ENCODE measurements at regions not wholly inside any gene's neighbourhood (a gene's known extent, or its start where the extent isn't known, plus 50 kb on each side); places are given as distances from the start of the nearest gene placed in this dataset.
A peak's percentile ranks its signal among the peaks of the same experiment; 100 is the strongest.

DNA sequence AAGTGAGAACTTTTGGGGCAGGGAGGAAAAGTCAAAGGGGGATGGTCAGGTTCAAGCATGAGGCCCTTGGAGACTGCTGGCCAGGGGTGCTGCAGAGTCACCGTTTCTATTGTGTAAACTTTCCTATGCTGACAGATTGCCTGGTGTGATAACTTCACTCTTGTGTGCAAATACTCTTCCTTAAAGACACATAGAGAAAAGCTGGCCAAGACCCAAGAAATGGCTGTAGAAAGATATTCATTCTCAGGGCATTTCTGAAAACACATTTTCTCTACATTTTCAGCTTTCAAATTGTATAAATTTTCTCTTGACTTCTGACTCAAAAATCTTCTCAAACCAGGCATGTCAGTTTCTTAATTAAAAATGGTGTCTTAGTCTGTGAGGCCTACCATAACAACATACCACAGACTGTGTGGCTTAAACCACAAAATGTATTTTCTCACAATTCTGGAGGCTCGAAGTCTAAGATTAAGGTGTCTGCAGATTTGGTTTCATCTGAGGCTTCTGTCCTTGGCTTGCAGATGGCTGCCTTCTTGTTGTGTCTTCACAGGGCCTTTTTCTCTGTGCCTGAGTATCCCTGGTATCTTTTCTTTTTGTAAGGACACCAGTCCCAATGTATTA is 304.5 kb downstream of the KCNRG start:
- peak; percentile 24 for DNase-seq (ENCODE audit: low spot score)

DNA sequence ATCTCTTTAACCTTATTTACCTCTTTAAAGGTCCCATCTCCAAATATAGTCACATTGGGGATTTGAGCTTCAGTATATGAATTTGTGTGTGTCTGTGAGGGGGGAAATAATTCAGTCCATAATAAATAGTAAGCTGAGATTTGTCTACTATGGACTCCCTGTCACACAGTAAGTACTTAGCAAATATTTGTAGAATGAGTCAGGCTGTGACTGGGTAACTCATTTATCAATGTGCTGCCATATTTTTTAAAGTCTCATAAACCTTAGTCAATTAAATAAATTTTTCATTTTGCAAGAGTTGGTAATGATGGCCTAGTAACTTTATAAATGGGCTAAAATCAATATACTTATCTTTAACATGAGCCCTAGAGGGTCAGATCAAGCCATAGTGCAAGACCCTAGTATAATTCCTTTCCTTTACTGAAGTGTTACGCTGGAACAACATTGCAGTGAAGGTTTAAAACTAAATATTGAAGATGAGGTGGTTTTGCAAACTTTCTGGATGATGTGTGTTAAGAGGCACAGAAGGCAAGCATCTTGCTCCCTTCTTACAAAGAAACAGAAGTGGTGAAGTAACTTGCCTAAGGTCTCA is 305.1 kb downstream of the KCNRG start:
- no peak for DNase-seq (ENCODE audit: low spot score)

DNA sequence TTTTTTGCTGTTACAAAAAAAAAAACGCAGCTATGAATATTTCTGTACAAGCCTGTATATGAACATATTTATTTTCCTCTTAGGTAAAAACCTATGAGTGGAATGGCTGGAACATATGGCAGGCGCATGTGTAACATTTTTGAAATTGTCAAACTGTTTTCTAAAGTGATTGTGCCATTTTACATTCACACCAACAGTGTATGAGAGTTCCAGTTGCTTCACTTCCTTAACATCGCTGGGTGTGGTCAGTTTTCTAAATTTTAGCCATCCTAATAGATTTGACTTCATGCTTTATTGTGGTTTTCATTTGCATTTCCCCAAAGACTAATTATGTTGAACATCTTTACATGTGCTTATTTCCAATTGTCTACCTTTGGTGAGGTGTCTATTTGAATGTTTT is 306.8 kb downstream of the KCNRG start:
- DNase-seq (ENCODE audit: low spot score): no peak

DNA sequence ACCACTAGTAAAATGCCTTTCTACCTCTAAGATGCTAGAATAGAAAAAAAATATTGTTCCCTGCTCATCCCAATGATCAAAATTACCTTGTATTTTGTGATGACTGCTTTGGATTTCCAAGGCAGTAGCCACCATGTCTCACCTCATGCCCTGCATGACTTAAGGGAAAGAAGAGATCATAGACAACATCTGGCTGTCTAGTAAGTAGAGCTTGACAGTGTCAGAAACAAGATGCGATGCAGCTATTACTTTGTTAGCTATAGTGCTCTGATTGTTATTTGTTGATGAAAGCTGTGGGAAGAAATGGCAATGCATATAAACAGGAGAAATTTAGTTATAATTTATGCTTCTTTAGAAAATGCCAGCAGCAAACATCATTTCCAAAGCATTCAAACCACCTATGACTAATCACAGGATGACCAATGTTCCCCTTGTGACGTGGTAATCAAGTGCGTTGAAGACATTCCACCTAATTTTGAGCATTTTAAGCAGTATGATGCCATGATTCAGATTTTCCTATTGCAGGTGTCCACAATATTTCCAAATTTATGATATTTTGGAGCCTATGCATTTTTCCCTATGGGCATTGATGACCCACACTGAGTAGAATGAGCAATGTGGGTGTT is 308.3 kb downstream of the KCNRG start:
- no peak for DNase-seq (ENCODE audit: low spot score)

DNA sequence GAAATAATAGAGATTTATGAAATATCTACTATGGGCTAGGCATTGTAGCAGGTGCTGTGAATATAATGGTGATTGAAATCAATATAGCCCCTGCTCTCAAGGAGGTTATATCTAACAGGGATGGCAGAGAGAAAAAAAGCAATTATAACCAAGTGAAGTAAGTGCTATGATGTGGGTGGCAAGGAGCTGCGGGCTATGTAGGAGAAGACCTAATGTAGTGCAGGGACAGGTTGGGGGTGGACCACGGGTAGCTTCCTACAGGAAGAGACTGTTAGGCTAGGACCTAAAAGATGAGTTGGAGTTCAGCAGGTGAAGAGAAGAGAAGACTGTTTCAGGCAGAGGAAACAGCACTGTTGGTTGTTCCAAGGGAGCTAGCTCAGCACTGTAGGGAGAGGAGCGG is 311.0 kb downstream of the KCNRG start:
- no peak for DNase-seq (ENCODE audit: low spot score)

DNA sequence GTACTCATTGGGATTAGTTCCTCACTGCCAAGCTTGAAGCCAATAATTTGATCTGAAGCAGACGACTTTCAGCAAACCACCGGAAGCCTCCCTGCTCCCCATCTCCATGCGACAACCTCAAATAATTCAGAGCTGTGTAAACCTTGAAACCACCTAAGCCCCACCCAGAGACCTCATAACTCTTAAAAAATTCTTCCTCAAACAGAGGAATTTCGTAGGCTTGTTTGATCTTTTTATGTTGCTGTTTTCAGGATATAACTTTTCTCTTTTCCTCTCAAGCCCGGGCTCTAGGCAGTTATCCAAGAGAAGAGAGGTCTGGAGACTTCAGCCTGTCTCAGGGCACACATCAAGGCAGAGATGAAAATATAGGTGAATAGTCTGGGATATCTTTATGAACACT is 311.6 kb downstream of the KCNRG start:
- DNase-seq (ENCODE audit: low spot score): no peak

DNA sequence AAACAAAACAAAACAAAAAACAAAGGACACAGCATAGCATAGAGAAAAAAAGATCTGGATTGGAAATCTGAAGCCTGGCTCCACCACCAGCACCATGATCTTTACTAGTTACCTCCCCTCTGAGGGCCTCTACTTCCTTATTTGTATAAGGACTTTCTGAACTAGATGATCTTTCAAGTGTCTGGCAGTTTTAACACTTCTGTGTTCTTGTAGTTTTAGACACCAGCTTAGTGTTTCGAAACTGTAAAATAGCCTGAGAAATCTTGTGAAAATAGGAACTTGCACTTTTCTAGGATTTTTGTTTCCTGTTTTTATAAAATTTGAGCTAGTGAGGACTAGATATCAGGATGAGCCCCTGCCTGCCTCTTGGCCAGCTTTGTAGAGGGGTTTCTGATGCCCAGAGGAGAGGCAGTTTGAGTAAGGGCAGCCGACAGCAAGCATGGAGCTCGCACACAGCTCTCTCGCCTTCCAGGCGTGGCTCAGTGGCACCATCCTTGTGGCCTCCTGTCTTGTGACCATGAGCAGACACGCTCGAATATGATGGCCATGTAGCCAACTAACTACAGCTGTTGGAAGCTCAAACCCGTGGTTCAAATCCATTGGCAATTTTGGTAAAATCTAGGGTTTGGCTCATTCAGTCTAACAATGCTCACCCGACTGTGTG is 319.0 kb downstream of the KCNRG start:
- no peak for DNase-seq (ENCODE audit: low spot score)

DNA sequence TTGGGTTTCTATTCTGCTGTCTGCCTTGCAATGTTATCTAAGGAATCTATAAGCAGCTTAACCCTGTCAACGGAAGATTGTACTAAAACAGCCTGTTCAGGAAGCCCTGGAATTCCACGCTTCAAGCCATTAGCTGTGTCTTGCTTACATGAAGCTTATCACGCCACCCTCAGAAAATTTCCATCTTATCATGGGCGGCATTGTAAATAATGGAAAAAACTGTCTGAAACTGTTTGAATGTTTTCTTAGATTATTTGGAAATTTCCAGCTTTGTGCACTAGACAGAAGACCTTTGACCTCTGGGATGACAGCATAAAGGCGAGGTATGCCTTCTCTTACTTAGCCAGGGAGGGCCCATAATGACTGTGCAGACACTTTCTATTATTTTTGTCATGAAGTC is 319.7 kb downstream of the KCNRG start:
- no peak for DNase-seq (ENCODE audit: low spot score)

DNA sequence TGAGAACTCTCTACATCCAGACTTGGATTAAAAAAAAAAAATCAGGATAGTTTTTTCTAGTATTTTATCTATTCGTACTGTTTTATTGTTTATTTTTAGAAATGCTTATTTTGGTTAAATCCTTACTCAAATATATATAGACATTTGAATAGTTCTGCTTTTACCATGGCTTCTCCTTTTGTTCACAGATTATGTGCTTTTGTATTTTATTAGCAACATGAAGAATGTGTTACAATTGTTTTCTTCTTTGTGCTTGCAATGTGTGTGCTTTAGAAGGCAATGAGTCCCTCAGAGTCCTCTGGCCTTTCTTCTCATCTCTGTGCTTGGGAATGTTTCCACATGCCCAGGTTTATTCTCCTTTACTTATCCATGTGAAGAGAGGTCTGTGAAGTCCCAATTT is 324.0 kb downstream of the KCNRG start:
- no peak for DNase-seq (ENCODE audit: low spot score)

DNA sequence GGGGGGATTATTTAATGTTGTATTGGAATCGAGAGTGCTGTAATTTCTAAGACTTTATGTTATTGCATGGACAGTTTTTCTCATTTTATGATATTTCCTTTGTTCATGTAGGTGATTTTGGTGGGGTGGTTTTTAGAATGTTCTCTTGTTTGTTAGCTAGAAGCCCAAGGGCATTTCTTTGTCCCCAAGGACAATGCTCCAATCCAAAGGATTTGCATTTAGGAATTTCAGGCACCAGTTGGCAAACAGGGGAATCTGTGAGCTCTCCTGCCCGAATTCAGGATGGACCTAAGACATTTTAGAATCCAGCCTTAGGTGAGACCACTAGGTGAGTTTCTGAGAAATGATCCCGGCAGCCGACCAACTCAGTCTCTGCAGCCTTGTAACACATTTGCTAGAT is 324.9 kb downstream of the KCNRG start:
- DNase-seq (ENCODE audit: low spot score): no peak

DNA sequence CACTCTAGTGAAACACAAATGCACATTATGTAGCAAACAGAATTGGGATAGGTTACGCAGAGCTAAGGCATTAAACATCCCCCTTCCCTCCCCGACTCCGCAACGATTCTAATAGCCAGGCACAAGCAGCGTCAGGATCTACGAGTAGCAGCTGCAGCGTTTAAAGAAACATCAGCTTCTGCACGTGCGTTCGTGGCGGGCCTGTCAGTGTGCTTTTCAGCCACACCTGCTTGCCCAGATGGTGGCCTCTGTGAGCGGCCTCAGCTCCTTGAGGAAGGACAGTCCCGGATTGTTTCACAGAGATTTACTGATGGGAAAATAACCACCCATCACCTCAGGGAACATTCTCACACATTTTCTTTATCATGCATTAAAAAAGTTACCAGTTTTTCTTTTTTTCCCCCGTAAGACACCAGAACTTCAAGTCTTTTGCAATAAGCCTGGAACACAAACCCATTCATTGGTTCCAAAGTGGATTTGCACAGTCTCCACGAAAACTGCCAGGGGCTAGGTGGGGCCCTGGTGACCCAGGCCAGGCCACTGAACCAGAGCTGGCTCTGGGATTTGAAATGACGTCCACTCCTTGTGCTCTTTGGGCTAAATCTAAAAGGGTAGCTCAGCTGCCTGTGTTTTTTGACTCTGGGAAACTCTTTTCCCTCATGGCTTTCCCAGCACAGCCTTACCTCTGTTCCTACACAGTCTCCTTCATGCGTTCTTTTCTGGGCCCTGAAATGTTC is 325.5 kb downstream of the KCNRG start:
- DNase-seq (ENCODE audit: low spot score): no peak

DNA sequence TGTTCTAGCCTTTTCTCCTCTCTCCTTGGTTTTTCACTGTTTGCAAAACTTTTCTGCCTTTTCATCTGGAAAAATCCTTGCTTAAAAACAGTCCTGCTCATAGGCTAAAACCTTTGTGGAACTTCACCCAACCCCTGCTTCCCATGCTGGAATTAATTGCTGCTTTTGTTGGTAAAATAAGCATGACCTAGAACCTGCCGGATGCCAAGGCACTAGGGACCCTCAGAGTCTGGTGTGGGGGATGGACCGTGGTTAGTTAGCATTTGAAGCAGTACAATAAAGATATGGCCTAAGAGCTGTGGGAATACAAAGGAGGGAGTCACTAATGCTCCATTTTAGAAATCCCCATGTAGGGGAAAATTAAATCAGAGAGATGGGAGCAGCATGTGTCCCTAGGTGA is 326.3 kb downstream of the KCNRG start:
- DNase-seq (ENCODE audit: low spot score): no peak

DNA sequence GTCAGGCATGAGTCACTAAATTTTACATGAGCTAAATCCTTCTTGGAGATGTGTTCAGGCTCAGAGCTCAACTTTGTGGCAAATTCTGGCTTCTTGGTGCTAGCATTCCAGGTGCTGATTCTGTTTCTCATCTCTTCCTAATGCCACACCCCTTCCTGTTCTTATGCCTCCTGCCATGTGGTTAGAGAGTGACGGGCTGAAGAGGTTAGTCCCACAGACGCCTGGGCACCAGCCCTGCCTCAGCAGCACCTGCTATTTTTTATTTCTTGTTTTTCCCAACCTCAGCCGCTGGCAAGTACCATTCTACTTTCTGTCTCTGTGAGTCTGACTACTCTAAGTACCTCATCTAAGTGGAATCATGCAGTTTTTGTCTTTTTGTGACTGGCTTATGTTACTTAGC is 329.5 kb downstream of the KCNRG start:
- DNase-seq (ENCODE audit: low spot score): no peak

DNA sequence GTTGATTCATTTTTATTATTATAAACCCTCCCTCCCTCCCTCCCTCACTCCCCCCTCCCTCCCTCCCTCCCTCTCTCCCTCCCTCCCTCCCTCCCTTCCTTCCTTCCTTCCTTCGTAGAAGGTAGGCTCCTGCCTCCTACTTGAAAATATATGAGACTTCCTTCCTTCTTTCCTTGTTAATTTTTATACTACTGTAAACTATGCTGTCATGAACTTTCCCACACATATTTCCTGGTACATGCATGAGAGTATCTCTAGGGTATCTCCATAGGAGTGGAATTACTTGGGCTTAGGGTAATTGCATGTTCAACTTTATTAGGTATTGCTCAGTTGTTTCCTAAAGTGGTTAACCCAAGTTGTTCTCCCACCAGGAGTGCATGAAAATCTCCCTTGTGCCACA is 330.6 kb downstream of the KCNRG start:
- no peak for DNase-seq (ENCODE audit: low spot score)

DNA sequence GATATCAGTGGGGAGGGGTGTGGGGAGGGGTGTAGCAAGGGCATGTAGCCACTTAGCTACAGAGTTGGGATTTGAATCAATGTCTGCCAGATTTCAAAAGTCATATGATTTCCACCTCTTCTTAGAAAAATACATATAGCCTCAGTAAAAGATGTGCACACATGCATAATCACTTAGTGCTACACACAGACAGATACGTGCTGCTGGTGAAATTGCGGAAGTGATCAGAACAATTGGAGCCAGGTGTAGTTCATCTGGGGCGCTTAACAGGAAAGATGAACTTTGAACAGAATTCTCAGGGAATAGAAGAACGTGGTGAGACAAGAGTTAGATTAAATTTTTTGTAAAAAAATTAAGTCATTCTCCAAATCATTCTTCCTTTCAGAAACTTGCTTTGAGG is 333.1 kb downstream of the KCNRG start:
- DNase-seq (ENCODE audit: low spot score): no peak

DNA sequence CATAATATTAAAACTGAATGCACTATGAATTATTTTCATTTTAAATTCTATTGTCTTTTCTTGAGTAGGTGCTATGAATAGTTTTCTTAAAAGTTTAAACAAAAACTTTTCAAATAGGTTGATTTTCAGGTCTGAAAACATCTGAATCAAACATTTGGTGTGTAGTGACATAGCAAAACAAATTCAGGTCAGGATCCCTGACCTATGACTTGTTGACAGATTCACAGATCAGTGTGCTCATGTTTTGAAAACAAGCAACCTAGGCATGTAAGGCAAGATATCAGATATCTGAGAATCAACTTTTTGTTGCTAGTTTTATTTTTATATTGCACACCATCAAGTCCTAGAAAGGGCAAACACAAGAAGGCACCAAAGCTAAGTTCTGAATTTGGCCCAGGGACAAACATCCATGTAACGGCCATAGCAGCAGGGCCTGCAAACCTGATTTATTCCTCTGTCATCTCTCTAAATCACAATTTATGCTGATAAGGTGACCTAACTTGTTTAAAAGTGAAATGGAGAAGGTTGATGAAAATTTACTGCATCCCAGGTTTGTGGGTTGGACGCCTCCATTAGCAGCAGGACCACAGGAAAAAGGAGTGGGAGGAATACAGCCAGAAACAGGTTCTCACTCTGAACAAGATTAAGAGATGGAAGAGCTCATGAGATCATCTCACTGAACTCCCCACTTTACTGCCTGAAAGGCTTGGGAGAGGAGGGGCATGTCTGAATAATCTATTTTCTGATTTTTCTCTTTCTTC is 337.7 kb downstream of the KCNRG start:
- no peak for DNase-seq (ENCODE audit: low spot score)

DNA sequence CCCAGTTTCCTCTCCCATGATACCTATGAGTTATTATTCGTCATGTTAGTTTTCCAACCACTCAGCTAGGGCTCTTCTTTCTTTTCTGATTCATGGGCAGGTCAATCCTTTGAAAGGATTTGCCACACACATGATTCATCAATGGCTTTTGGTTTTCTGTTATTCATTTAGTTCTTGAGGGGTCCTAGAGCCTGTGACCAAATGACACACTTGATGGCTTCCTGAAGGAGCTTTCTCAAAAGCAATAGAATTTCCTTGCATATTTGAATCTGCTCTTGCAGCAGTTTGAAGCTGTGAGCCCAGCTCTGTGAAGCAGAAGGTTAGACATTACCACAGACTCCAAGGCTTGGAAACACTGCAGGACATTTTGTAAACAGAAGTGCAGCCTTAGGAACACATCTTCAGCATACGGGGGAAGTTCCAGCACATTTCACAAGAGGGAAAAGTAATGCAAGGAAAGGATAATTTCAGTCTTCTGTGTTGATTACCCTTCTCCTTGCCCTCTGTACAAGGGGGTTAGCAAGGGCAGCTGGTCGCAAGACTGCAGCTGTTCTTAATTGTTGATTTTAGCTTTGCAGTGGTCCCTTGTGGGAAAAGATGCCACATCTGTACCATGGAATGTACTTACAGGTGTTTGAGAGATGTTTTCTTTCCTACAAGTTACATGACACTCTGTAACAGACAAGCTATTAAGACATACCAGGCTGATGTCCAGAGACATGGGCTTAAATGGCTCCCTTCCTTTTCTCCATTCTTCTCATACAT is 338.6 kb downstream of the KCNRG start:
- no peak for DNase-seq (ENCODE audit: low spot score)

DNA sequence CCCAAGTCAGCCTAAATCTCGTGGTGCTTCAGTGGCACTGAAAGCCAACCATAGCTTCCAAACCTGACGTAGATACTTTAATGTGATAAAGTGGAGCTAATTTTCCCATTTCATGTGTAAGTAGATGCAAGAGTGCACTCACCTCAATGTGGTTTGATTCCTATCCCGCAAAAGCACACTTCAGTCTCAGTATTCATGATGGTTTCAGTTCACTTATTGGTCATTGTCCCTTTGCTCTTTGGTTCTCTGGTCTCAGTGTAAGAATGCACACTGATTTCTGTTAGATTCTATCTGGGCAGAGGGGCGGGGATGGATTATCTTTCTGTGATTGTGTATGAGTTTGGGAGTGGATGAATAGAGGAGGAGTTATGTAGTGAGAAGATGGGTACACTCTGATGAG is 340.6 kb downstream of the KCNRG start:
- DNase-seq (ENCODE audit: low spot score): no peak

DNA sequence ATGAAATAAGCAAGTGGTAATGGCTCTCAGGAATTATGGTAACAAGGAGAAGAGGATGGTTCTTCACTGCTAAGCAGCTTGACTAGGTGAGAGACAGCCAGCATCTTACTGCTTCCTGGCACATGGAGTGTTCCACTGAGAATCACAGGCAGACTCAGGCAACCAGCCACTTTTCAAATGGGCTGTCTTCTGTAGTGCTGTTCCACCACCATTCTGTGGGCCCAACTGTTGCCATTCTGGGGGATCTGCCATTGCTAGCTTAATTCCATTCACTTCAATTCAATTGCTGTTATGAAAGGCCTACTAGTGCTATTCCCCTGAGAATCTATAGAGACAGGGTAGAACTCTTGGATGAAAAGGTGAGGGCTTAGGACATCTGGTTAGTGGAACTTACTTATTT is 341.9 kb downstream of the KCNRG start:
- DNase-seq (ENCODE audit: low spot score): no peak

DNA sequence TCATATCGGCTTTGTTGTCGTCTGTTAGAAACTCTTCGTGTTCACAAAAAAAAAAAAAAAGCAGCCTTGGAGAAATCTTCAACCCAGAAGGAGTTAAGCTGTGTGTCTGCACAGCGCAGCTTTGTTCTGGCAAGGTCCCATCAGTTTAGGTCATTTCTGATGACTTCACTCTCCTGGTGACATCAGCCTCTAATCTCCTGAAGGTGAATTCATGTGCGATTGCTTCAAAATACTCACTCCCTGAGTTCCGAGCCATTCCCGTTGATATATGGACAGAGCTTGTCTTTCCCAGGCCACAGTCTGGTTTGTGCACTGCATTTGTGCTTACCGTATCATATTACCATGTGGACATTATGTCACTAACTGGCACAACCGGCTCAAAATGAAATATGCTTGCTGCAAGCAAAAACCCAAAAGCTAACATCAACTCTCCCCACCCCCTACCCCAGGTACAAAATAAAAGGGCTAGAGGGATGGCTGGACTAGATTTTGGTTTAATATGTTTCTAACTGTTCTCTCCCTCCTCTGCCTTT is 342.4 kb downstream of the KCNRG start:
- DNase-seq (ENCODE audit: low spot score): no peak
